Mesothelial cell of epicardium (in vitro differentiated cells): ENCODE measurements at regions not wholly inside any gene's neighbourhood (a gene's known extent, or its start where the extent isn't known, plus 50 kb on each side); places are given as distances from the start of the nearest gene placed in this dataset.
"Not testable (repeated sequence)": the region's sequence is repeated elsewhere in the genome, so short reads cannot be mapped to it uniquely, and the experiment has no call there.

Experiments used
- DNase-seq, 2 experiments: peaks; one replicate each; pipeline ENCODE4 v3.0.0; 2021; ENCODE audit warnings: low spot score in 2 of 2; ENCODE audit not compliant: unreplicated experiment in 2 of 2
- H3K27ac Mint-ChIP-seq: 2 replicates; pipeline ENCODE4 v1.8.0; 2021; ENCODE audit warnings: mixed read lengths
- H3K27me3 Mint-ChIP-seq: 2 replicates; pipeline ENCODE4 v1.8.0; 2021; ENCODE audit warnings: low read depth, mixed read lengths
- H3K36me3 Mint-ChIP-seq: 2 replicates; pipeline ENCODE4 v1.8.0; 2021; ENCODE audit warnings: mixed read lengths
- H3K4me1 Mint-ChIP-seq: 2 replicates; pipeline ENCODE4 v1.8.0; 2021; ENCODE audit warnings: mixed read lengths
- H3K4me3 Mint-ChIP-seq: 2 replicates; pipeline ENCODE4 v1.8.0; 2021; ENCODE audit warnings: mild to moderate bottlenecking, moderate library complexity, mixed read lengths
- H3K9me3 Mint-ChIP-seq: 2 replicates; pipeline ENCODE4 v1.8.0; 2021; ENCODE audit warnings: mixed read lengths
- TF ChIP-seq, protein P1 (sequence below): fragments of 200-600 bp; sonication (generic); IDR thresholded peaks from one replicate; pipeline ENCODE4 v1.5.0; 2021; ENCODE audit warnings: antibody characterized with exemption; ENCODE audit not compliant: unreplicated experiment

DNA sequence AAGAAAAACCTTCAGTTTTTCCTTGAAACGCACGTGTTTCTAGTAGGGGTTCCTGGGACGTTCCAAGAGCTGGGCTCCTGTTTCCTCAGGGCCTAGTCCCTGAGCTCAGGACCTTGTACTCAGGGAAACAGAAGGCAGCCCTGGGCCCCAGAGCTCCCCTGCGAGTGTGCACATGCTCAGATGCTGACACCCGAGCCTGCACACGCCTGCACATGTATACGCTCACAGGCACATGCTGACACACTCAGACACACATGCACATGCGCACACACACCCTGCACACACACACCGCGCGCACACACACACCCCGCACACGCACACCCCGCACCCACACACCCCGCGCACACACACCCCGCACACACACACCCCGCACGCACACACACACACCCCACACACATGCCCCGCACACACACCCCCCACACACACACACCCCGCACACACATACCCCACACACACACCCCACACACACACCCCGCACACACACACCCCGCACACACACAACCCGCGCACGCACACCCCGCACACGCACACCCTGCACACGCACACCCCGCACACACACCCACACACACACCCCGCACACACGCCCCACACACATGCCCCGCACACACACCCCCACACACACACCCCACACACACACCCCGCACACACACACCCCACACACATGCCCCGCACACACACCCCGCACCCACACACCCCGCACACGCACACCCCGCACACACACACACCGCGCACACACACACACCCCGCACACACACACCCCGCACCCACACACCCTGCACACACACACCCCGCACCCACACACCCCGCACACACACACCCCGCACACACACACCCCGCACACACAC, 52.2 kb downstream of the CALML3 start:
- DNase-seq = no peak
- Mint-ChIP-seq H3K27me3 (no peaks in the 10 kb centered on the region), H3K4me1 (peaks cover 31% of the 10 kb centered on the region), H3K9me3 (peaks cover 15% of the 10 kb centered on the region), H3K27ac (peak overlapping the region; percentile 60), H3K36me3 (peaks cover 5% of the 10 kb centered on the region), H3K4me3 (no peak overlapping the region)
- TF ChIP-seq, protein P1, sequence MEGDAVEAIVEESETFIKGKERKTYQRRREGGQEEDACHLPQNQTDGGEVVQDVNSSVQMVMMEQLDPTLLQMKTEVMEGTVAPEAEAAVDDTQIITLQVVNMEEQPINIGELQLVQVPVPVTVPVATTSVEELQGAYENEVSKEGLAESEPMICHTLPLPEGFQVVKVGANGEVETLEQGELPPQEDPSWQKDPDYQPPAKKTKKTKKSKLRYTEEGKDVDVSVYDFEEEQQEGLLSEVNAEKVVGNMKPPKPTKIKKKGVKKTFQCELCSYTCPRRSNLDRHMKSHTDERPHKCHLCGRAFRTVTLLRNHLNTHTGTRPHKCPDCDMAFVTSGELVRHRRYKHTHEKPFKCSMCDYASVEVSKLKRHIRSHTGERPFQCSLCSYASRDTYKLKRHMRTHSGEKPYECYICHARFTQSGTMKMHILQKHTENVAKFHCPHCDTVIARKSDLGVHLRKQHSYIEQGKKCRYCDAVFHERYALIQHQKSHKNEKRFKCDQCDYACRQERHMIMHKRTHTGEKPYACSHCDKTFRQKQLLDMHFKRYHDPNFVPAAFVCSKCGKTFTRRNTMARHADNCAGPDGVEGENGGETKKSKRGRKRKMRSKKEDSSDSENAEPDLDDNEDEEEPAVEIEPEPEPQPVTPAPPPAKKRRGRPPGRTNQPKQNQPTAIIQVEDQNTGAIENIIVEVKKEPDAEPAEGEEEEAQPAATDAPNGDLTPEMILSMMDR = no peak

DNA sequence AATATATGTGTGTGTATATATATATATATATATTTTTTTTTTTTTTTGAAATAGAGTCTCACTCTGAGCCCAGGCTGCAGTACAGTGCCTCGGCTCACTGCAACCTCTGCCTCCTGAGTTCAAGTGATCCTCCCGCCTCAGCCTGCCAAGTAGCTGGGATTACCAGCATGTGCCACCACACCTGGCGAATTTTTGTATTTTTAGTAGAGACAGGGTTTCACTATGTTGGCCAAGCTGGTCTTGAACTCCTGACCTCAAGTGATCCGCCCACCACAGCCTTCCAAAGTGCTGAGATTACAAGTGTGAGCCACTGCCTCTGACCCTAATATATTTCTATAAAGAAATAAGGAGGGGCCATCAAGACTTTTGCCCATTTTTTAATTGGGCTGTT, 55.3 kb downstream of the CALML3 start:
- not testable (repeated sequence) for H3K27me3 Mint-ChIP-seq, H3K4me3 Mint-ChIP-seq, H3K36me3 Mint-ChIP-seq, DNase-seq, H3K27ac Mint-ChIP-seq
- H3K4me1 Mint-ChIP-seq = peaks cover 37% of the 10 kb centered on the region
- H3K9me3 Mint-ChIP-seq = peaks cover 15% of the 10 kb centered on the region

DNA sequence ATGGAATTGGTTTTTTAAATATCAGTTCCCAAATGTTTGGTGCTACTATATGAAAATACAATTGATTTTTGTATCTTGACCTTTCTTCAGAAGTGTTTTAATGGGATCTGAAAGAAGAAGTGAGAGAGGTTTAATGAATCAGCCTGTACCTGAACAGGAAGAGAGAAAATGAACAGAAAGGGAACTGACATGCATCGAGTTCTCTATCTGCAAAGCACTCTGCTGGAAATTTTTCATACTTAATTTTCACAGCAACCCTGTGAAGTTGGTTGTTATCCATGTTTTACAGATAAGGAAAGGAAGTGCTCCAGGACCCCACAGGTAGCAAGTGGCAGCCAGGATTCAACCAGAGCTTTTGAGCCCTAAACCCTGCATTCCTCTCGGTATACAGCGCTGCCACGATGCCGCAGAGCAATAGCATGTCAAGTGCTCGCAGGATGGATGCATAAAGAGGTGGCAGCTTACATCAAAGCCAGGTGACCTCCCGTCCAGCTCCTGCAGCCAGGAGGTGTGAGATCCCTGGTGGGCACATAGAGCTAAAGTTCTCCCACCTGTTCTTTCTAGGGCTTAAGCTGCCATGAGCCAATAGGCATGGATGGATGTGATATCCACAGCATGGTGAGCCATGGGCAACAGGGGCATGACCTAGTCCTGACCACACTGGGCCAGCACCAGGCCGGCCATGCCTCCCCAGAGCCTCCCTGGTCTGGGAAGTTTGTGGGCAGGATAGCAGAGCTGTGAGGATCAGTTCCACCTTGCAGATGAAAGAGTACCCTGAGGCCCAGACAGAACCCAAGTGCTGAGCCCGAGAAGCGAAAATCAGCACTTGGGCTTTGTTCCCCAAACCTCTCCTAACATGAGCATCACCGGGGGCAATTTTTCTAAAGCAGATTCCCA, 57.2 kb downstream of the CALML3 start:
- H3K36me3 Mint-ChIP-seq = peaks cover 5% of the 10 kb centered on the region
- no peak for DNase-seq

DNA sequence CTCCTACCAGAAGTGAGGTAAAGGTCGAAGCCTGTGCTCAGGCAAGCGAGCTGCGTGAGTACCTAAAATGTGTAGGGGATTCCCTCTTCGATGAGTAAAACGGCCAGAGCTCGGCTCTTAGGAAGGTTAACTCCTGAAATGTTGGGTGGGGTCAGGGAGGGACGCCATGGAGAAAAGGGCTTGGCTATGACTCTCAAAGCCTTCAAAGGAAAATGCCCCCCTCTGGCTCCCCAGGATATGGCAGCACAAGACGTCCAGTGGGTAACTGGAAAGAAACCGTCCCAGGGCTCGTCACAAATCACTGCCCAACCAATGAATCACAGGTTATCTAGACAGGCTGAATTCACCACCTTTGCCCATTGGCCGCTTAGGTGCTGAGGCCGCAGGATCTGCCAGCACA, 58.0 kb downstream of the CALML3 start:
- TF ChIP-seq, protein P1 = no peak
- no peak for DNase-seq
- H3K9me3 Mint-ChIP-seq = peaks cover 15% of the 10 kb centered on the region
- peaks cover 5% of the 10 kb centered on the region for H3K36me3 Mint-ChIP-seq
- no peak overlapping the region for H3K4me3 Mint-ChIP-seq
- H3K4me1 Mint-ChIP-seq = peaks cover 48% of the 10 kb centered on the region
- no peak overlapping the region for H3K27ac Mint-ChIP-seq
- H3K27me3 Mint-ChIP-seq = no peaks in the 10 kb centered on the region

More for the DNA sequence above, 57.2 kb downstream of the CALML3 start:
- no peak overlapping the region for H3K4me3 Mint-ChIP-seq
- H3K27me3 Mint-ChIP-seq = no peaks in the 10 kb centered on the region
- H3K27ac Mint-ChIP-seq = no peak overlapping the region
- H3K9me3 Mint-ChIP-seq = peaks cover 15% of the 10 kb centered on the region
- TF ChIP-seq, protein P1 = no peak
- H3K4me1 Mint-ChIP-seq = peaks cover 42% of the 10 kb centered on the region

DNA sequence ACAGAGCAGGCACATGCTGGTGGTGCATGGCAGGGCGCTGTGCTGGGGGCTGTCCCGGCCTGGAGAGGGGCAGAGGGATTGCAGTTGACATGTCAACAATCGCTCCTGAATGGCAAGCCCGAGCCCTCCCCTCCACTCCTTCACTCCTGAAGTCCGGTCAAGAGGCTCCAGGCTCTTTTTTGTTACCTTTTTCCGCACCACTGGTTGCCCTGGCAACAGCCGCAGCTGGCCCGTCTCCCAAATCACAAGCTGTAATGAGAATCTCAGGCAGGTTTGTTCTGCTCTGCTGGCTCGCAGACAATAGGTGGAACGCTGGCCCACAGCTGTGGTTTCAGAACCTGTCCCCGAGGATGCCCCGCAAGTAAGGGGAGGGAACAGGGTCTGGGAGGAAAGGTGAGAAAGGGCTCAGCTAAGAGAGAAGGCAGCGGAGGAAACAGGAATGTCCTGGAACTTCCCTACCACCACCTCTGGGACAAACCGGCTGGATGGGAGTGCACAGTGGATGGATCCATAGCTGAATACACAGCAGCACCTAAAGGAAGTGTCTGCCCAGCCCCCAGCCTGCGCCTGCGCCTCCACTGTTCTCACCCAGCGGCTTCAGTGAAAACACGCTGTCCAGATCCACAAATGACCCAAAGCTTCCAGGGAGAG, 58.9 kb downstream of the CALML3 start:
- peaks cover 5% of the 10 kb centered on the region for H3K36me3 Mint-ChIP-seq
- H3K9me3 Mint-ChIP-seq = peaks cover 15% of the 10 kb centered on the region
- TF ChIP-seq, protein P1 = no peak
- H3K4me3 Mint-ChIP-seq = peak overlapping the region; percentile 7
- H3K27ac Mint-ChIP-seq = peak overlapping the region; percentile 89
- H3K4me1 Mint-ChIP-seq = peaks cover 54% of the 10 kb centered on the region
- H3K27me3 Mint-ChIP-seq = no peaks in the 10 kb centered on the region
- peak in 1 of 2 experiments; percentile 65 for DNase-seq
